Limb (tissue), 2 donors: ENCODE measurements at regions not wholly inside any gene's neighbourhood (a gene's known extent, or its start where the extent isn't known, plus 50 kb on each side); places are given as distances from the start of the nearest gene placed in this dataset.
A peak's percentile ranks its signal among the peaks of the same experiment; 100 is the strongest.

Source experiments
- DNase-seq, 2 donors: peaks; one replicate each; pipeline ENCODE4 v3.0.0-alpha.2; 2016; ENCODE audit errors: extremely low spot score in 2 of 2

- DNase-seq: no peak
Observed at GRCh38 chr1:234707641-234708040, 97.7 kb upstream of the IRF2BP2 start.

DNA sequence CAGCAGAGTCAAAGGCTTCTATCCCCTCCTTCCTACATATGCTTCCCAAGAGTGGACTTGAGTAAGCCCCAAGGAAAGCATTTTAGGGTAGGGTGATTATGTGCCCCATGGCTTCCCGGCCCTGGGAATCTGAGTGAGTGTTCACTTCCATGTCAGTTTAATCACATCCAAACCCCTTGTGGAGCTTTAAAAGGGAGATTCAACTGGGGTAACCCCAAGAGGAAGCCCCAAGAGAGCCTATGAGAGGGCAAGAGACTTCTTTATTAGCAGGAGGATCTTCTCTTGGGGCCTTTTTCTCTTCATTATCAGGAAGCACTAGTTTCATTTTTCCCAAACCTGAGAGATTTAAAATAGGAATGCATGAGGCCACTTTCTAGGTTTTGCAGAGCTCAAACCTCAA is 97.0 kb upstream of the IRF2BP2 start:
- DNase-seq: no peak

DNA sequence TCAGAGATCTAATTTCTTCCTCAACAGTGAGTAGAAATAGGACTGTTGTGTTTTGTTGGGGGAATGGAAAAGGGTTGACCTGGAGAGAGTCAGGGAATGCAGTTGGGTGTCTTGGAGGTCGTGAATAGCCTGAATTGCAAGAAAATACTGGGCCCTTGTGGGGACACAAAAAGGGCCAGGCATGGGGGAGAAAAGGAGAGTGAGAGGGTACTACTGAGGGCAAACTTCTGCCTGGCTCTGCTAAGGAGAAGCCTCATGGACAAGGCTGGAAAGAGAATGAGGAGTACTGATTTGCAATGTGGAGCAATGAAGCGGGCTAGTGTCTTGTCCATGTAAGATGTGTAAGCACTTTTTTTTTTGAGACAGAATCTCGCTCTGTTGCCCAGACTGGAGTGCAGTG is 96.2 kb upstream of the IRF2BP2 start:
- DNase-seq: no peak

DNA sequence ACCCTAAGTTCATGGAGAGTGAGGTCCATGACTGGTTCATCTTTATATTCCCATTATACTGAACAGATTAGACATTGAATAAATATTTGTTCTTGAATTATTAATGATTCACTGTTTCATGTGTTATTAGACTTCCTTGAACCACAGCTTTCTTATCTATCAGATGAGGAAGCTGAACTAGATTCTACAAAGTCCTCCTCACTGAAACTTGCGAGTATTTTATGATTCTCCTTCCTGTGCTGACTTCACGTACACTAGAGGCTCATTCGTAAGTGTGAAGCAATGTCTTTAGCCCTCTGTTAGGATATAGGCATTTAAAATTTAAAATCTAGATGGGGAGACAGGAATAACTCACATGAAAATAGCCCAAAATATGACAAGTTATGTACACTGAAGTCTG is 95.6 kb upstream of the IRF2BP2 start:
- DNase-seq: no peak

DNA sequence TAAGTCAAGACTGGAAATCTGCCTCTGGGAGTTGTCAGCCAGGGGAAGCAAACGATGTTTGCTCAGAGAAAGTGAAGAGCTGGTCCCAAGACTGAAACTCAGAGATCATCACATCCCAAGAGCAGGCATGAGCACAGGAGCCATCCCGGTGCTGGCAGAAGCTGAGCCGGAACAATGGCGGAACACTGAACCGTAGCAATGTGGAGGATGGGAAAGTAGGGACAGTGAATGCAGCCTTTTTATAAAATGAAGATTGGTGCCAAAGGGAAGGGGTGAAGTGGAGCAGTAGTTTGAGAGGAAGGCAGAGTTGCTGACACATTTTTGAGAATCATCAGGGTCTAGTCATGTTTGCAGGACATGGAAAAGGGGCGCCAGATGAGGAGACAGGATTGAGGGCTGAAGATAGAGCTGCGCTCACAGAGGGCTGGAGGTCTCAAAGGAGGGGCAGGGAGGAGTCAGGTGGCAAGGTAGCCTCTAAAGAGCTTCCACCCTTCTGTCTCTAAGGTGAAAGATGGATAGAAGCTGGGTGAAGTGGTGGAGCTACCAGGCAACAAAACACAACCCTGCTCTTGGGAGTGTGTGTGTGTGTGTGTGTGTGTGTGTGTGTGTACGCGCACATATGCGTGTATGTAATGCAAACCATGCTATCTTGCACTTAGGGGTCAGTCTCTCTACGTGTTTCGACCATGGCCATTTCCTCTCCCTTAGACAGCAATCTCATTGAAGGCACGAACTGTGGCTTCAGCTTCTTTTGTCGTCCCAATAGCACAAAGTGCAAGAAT is 94.3 kb upstream of the IRF2BP2 start:
- DNase-seq: no peak

GRCh38 chr1:234702342-234703000 is 92.5 kb upstream of the IRF2BP2 start:
- peak in 1 of 2 donors; percentile 82 for DNase-seq

DNA sequence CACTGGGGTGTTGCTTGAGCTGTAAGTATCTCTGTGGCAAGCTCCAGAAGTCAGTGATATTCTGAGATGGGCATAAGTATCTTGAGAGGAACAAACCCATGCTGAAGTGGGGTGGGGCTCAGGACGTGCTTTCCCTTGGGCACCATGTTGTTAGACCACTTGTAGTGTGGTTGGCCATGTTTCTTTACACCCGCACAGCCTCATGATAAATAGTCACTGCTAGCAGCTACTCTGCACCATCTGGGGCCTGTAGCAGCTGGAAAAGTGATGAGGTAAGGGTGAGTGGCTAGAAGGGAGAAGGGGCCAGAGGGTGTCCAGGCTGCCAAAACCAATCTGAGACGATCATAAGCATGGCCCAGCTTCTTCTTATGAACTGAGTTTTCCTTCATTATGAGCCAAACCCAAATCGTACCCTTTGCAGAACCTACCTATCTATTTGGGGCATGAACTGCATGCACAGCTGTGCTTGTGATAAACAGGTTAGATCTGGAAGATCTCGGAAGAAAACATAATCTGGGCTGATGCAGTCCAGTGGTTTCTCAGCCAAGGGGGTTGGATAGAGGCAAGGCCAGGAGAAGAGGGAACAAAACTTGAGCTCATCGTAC is 91.9 kb upstream of the IRF2BP2 start:
- DNase-seq: no peak

GRCh38 chr1:234699795-234700665 is 90.1 kb upstream of the IRF2BP2 start:
- DNase-seq: no peak

DNA sequence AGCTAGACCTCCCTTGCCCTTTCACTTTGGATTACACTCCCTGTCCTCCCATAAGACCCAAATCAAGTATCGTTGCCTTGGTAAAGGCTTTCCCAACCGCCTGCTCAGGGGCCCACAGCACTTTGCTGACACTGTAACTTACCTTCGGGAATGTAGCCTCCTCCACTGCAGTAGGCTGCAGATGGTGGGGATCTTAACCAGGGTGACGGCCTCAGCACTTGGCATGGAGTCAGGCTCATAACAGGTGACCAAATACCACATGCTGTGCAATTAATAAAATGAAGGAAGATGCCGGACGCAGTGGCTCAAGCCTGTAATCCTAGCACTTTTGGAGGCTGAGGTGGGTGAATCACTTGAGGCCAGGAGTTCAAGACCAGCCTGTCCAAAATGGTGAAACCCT is 88.7 kb upstream of the IRF2BP2 start:
- no peak for DNase-seq

- no peak for DNase-seq
Observed at GRCh38 chr1:234697741-234698140, 87.8 kb upstream of the IRF2BP2 start.

- no peak for DNase-seq
Observed at GRCh38 chr1:234697015-234697414, 87.0 kb upstream of the IRF2BP2 start.

GRCh38 chr1:234696148-234696576 is 86.2 kb upstream of the IRF2BP2 start:
- no peak for DNase-seq

- no peak for DNase-seq
Observed at GRCh38 chr1:234694661-234695060, 84.7 kb upstream of the IRF2BP2 start.

- peak in 1 of 2 donors; percentile 27 for DNase-seq
Observed at GRCh38 chr1:234692966-234693580, 83.1 kb upstream of the IRF2BP2 start.

- no peak for DNase-seq
Observed at GRCh38 chr1:234691567-234691966, 81.6 kb upstream of the IRF2BP2 start.

DNA sequence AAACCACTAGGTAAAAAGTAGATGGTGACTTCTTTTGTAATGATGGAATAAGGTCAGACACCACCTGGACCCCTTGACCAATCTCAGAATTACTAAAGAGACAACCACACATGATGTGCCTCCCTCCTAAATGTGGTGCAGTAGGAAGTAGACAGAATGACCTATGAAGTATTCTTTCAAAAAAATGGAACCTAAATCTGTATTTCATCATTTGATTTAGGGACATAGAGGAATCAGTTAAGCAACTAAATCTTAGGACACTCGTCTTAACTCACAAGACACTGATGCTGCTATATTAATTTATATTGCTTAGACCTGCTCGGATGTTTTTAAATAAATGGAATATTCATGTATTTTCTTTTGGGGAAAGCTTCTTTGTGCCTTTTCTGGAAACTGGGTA is 80.9 kb upstream of the IRF2BP2 start:
- no peak for DNase-seq

DNA sequence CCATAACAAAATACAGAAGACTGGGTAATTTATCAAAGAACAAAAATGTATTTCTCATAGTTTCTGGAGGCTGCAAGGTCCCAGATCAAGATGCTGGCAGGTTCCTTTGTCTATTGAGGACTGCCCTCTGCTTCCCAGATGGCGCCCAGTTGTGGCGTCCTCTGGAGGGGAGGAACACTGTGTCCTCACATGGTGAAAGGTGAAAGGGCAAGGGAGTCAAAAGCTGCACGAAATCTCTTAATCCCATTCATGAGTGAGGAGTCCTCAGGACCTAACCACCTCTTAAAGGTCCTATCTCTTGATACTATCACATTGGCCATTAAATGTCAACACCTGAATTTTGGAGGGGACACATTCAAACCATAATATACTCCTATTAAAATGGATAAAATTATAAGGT is 79.3 kb upstream of the IRF2BP2 start:
- DNase-seq: no peak

DNA sequence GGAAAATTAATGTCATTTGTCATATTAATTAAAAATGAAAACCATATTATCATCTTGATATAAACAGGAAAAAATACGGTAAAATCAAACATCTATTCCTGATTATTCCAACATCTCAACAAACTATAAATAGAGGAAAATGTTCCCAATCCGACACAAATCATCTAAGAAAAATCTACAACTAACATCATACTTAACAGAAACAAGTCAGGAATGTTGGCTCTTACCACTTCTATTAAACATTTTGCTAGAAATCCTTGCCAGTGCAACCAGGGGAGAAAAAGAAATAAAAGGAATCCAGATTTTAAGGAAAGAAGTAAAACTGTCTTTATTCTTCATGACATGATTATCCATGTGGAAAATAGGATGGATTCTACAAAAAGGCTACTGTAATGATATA is 77.0 kb upstream of the IRF2BP2 start:
- no peak for DNase-seq

DNA sequence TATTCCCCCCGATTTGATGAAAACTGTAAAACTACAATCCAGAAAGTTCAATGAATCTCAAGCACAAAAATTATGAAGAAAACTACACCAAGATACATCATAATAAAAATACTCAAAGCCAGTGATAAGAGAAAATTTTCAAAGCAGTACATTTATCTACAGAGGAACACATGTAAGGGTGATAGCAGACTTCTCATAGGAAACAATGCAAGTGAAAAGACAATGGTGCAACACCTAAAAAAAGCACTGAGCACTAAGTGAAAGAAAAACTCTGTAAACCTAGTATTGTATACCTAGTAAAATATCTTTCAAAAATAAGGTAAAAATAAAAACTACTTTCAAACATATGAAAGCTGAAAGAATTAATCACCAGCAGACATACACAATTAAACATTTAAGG is 76.1 kb upstream of the IRF2BP2 start:
- DNase-seq: no peak

GRCh38 chr1:234684856-234685255 is 74.9 kb upstream of the IRF2BP2 start:
- no peak for DNase-seq
